ENCODE measurements at regions not wholly inside any gene's neighbourhood (a gene's known extent, or its start where the extent isn't known, plus 50 kb on each side); places are given as distances from the start of the nearest gene placed in this dataset.
"Not testable (repeated sequence)": the region's sequence is repeated elsewhere in the genome, so short reads cannot be mapped to it uniquely, and the experiment has no call there.

DNA sequence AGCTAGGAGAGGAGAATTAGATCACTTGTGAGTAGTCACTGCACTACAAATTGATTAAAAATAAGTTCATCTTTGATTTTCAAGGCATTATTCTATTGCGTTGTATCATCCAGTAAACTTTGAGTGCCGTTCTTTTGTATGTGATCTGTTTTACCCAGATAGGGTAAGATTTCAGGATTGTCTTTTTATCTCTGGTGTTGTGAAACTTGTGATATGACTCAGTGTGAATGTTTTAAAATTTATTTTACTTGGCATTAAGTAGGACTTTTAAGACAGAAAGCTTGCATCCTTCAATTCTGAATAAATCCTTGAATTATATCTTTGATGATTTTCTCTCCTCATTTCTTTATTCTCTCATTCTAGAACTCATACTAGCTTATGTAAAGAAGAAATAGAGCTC is 93.3 kb upstream of the ADAMTS5 start:
- no peak for DNase-seq

DNA sequence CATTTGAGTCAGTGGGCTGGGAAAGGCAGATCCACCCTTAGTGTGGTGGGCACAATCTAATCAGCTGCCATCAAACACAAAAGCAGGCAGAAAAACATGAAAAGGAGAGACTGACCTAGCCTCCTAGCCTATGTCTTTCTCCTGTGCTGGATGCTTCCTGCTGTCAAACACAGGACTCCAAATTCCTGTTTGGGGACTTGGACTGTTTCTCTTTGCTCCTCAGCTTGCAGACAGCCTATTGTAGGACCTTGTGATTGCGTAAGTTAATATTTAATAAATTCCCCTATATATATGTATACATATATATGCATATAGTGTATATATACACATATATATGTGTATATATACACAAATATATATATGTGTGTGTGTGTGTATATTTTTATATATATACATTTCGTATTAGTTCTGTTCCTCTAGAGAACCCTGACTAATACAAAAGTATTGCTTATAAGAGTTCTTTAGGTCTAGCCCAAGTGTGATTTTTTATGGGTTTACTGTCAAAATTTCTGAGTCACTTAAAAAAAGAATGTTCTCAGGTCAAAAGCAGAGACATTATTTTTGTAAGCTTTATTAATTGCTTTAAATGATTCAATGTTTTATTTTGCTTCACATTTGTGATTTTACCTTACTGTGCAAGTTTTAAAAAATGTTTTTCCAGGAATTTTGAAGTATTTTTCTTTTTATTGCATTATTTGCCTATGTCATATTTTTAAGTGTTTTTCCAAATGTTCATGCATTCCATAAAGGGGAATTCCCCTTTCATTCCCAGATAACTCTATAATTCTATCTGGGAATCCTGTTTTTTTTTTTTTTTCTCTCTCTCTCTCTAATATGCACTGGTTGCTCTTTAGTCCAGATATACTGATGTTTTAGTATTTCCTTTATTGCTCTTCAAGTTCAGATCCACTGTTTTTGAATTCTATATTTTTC is 92.1 kb upstream of the ADAMTS5 start:
- DNase-seq, result no peak

DNA sequence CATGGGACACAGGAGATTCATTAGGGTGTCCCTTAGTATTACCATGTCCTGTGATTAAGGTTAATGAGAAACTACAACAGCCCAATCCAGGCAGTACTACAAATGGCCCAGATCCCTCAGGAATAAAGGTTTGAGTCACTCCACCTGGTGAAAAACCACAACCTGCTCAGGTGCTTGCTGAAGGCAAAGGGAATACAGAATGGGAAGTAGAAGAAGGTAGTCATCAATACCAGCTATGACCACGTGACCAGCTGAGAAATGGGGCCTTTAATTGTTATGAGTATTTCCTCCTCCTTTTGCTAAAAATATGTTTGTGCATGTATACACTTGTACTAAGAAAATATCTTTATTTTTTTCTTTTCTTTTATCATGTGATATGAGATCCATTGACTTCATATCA is 91.1 kb upstream of the ADAMTS5 start:
- no peak for DNase-seq

DNA sequence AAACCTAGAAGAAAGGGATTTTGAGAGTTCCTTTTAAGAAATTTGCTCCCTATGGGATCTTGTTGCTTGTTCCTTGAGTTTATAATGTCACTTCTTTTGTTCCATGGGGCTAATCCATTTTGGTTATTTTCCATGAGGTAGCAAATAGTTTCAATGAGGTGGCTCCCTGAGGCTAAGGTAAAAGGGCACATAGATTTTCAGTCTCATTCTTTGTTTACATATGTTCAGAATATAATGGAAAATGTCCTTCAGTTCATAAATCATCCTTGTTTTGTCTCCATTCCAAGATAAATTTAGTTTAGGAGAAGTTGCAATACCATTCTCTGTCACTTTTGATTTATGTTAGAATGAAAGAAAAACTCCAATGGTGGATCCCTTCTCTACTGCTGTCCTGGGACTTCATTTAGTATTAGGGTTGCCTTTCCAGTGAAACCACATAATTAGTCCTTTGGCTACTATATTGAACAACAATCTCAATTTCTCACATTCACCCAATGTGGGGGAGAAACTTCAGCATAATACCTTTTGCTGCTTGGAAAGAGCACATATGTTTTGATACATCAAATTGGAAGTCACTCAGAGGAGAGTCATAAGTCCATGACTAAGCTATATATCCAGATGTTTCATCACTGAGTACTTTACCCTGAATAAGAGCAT is 80.9 kb upstream of the ADAMTS5 start:
- DNase-seq, result no peak

DNA sequence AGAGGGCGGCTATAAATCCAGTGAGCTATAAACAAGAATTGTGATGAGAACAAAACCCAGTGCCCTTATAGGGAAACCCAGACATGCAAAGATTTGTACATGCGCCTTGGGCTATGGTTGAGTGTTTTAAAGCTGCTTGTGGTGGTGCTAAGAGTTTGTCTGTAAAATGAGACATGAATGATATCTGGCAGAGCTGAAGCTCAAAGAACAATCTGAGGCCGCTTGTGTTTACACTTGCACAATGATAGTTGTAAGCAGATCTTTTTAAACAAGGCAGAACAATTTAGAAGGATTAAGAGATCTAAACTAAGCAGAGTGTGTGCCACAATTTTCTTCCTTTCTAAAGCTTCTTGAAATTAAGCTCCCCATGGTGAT is 80.4 kb upstream of the ADAMTS5 start:
- no peak for DNase-seq

DNA sequence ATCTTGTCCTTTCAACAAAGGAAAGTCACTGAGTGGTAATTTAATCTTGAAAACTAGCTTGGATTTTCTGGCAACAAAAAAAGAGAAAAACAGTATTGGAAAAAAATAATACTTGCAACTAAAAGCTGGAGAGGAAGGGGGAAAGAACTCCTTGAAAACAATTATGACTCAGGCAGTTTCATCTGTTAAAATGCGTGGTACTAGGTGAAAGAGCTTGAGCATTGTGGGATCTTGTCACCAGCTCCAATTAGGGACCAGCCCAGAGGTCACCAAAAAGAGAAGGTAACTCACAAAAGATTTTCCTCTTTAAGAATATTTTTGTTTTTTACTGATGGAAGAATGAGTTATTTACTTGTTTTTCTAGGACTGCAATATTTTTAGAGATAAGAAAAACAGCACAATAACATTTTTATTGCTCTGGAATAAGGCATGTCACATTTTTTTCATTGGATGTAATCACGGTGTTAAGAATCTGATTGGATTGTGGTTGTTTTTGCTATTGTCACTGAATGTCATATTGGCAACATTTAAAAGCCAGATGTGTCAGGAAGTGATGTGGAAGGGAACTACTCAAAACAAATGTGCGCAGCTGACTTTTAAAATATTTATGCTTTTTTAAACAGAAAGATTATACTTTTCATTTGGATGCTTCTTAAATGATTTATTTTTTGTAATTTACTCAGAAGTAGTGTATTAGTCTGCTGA is 78.5 kb upstream of the ADAMTS5 start:
- DNase-seq, result no peak

DNA sequence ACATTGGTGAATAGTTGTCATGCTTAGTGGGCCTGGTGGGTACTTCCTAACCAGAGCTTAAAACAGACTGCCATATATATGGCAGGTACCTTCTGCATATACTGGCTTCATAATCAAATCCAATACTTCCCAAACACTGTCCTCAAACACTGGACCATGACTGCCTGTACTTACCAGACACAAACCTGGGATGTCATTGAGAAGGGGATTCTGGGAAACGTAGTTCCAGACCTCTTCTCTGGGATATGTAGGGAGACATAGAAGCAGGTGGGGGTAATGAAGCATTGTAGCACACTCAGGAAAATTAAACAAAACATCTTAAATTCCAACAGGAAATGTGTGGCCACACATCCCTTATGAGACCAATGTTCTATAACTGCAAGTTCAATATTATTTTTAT is 76.5 kb upstream of the ADAMTS5 start:
- no peak for DNase-seq

DNA sequence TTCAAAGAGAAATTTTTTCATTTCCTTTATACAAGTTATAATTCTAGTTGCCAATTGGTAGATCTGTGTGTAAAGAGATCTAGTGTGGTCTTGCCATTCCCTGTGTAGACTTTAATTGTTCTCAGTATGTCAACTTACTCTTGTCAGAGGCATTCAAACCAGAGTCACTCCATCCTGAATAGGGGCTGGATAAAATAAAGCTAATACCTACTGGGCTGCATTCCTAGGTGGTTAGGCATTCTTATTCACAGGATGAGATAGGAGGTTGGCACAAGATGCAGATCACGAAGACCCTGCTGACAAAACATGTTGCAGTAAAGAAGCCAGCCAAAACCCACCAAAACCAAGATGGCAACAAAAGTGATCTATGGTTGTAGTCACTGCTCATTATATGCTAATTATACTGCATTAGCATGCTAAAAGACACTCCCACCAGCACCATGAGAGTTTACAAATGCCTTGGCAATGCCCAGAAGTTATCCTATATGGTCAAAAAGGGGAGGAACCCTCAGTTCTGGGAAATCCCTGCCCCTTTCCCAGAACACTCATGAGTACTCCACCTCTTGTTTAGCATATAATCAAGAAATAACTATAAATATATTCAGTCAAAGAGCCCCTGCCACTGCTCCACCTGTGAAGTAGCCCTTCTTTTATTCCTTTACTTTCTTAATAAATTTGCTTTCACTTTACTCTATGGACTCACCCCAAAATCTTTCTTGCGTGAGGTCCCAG is 74.0 kb upstream of the ADAMTS5 start:
- no peak for DNase-seq

DNA sequence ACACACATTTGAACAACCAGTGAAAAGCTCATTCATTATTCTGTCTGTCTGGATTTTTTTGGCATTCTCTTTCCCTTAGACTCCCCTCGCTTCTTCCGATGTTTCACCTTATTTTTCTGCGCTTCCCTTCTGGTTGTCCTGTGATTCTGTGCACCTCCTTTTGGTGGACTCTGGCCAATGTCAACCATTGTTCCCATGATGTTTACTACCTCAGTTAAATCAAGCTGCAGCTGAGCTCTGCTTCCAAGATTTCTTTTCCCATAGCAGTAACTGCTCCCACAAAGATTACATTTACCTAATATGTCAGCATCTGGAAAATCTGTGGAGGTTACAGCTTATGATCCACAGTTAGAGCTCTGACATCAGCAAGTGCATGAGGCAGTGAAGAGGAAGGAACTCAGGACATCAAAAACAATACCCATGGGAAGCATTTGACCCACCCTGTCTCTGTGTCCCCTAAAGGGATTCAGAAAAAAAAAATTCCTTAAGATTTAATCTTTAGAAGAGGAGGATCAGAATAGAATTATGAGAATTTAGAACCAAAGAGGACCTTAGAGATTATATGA is 69.9 kb upstream of the ADAMTS5 start:
- no peak for DNase-seq

DNA sequence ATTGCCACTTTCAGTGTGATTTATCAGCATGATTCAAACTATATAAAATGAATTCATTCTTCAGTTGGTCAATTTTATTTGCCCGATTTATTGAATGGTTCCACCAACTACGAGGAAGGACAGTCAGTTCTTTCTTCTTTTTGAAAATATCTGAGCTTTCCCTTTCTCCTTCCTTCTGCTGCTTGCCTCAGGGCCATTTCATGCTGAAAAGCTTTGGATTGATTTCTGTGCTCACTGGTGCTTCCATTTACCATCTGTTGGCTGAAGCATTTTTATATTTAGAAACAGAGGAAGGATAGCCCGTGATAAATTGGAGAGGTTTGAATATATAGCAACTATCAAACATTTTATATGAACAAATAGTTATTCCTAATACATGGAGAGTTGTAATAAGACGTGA is 68.9 kb upstream of the ADAMTS5 start:
- no peak for DNase-seq

DNA sequence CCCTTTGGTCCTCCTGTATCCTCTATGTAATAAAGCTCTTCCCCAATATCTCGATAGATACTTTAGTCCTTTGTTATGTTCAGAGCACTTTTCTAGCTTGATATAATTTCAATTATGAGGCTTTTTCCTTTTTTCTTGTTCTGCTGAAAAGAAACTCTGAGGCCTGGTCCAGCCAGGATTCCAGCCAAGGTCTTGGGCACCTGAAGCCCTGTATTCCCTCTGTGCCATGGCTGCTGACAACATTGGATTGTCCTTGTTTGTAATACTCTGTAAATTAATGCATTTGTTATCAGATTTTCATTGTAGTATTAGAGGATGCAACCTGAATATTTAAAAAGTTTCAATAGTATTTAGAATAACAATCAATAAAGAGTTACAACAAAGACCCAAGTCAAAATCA is 67.9 kb upstream of the ADAMTS5 start:
- no peak for DNase-seq

DNA sequence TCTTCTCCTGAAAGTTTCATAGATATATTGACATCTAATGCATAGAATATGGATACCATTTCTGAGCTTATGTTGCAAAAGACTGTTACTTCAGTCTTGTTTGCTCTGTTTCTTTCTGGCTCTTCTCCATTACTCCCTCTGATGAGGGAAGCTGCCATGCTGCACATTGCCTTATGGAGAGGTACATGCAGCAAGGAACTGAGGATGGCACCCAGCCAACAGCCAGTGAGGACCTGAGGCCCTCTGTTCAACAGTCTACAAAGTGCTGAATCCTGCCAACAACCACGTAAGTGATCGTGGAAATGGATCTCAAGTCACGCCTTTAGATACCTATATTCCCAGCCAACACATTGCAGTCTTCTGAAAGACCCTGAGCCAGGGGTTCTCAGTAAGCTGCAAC is 66.6 kb upstream of the ADAMTS5 start:
- no peak for DNase-seq

DNA sequence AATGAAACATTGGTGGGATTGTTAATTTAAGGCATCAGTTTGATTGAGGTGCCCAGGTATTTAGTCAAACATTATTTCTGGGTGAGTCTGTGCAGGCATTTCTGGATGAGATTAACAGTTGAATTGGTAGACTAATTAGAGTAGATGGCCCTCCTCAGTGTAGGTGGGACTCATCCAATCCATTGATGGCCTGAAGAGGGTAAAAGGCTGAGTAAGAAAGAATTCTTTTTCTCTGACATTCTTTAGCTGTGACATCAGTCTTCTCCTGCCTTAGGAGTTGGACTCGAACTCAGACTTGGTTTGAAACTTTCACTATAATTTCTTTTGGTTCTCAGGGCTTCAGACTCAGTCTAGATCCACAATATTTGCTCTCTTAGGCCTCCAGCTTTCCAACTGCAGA is 59.6 kb upstream of the ADAMTS5 start:
- DNase-seq, result no peak

DNA sequence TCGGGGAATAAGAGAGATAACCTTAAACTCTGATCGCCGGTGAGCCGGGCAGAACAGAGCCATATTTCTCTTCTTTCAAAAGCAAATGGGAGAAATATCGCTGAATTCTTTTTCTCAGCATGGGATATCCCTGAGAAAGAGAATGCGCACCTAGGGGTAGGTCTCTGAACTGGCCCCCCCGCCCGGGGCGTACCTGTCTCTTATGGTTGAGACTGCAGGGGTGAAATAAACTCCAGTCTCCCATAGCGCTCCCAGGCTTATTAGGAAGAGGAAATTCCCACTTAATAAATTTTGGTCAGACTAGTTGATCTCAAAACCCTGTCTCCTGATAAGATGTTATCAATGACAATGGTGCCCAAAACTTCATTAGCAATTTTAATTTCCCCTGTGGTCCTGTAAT is 58.8 kb upstream of the ADAMTS5 start:
- DNase-seq, result not testable (repeated sequence)

DNA sequence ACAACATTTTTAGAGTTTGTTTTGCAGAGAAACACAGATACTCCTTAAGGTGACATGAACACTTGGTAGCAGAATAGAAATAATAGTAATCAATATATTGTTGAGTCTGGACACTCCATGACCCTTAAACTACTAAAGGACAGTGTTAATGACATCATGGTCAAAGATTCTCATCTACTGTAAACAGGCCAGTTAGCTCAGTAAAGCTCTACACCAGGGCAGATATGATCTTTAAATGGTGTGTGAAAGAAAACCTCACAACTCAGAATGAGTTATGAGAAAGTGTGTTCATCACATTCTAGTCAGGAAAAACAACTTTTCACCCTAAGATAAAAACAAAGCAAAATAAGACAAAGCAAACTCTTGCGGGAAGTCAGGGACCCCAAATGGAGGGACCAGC is 58.1 kb upstream of the ADAMTS5 start:
- DNase-seq, result no peak

DNA sequence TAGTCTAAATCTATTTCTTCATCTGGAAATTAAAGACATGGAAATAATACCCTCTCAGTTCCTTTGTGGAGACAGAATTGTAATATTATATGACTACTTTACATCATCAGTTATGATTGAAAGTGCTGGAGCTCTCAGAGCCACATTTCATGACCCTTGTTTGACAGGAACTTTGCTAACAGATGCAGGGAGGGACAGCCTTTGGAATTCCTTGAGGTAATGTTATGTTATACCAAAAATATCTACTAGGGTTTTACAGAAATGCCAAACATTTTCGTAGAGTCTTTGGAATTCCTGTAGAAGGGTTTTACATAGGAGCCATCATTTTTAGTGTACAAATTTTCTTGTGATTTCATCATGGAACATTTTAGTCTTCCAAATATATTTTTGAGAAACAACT is 57.4 kb upstream of the ADAMTS5 start:
- no peak for DNase-seq

DNA sequence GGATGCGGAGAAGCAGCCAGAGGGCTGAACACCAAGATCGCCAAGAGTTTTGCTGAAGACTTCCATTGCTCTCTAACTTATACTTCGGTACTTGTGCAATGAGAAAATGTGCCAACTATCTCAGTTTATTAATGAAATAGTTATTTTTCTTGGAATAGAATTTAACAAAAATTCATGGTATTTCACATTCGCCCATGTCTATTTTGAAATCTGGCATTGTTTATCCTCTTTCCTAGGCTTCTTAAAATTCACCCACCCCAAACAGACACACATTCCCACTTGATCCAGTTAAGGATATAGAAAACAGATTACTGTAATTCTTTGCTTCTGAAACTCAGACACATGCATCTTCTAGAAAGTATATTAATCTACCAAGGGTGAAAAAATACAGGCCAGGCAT is 56.3 kb upstream of the ADAMTS5 start:
- no peak for DNase-seq

DNA sequence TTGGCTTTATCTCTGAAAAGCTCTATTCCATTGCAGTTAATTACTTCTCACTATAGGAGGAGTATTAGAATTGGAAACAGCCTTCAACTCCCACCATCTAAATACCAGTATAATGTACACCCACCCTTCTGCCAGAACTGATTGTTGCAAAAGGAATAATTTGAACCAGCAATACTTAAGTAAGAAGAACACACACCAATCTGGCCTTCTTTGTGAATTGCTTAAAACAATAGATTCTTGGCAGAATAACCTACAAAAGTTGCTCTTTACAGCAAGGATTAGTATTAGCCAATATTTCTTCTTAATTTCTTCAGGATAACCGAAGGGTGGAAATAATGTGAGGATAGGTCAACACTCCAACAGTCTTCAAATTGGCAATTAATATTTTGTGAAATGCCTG is 54.9 kb upstream of the ADAMTS5 start:
- no peak for DNase-seq

DNA sequence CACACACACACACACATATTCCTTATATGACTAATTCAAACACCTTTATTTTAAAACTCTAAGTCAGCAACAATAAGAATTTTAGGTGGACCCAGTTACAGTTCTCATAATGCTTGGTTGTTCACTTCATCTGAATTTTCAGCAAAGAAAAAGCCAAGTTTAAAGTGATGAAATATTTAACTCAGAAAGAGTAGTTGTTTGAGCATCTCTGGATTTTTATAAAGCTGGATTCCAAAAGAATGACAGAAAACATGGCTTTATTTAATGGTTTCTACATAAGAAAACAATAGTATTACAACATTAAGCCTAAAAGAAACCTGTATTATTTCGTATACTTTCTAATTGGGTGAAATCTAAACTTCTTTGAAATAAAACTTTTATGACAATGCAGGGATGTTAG is 54.2 kb upstream of the ADAMTS5 start:
- no peak for DNase-seq

DNA sequence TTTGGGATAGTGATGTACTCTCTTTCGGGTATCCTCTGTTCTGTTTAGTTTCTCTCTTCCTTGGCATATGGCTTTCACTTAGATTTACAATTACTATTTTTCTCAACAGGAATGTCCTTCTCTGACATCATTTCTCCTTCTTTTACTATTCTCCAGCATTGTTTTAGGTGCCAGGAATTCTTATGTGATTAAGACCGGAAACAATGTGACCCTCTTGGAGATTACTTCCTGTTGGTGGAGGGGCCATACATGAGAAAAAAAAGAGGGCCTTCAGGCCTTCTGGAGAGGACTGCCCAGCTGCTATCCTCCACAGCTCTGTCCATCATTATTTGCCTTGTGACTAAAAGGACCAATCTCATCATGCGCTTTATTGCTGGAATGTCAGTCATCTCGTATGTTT is 50.4 kb upstream of the ADAMTS5 start:
- DNase-seq, result no peak

Data from activated CD4-positive, alpha-beta T cell treated with anti-CD3 and anti-CD28 coated beads, Interleukin-10, Interleukin-2, amounts not matched to agents 100 ng/mL and 50 ng/mL, durations not matched to agents 16 hours and 8 hours (primary cell).